HG02588 (cell line): ENCODE measurements at regions not wholly inside any gene's neighbourhood (a gene's known extent, or its start where the extent isn't known, plus 50 kb on each side); places are given as distances from the start of the nearest gene placed in this dataset.
"Not testable (repeated sequence)": the region's sequence is repeated elsewhere in the genome, so short reads cannot be mapped to it uniquely, and the experiment has no call there.

ENCODE experiments used
- ATAC-seq: cut with Tn5 transposase; IDR thresholded peaks from one replicate; pipeline ENCODE4 v1.9.1; 2021; ENCODE audit warnings: mild to moderate bottlenecking, moderate library complexity; ENCODE audit not compliant: unreplicated experiment

- no peak for ATAC-seq
Measured at GRCh38 chr2:124967325-124967724, 942.2 kb downstream of the CNTNAP5 start.

DNA sequence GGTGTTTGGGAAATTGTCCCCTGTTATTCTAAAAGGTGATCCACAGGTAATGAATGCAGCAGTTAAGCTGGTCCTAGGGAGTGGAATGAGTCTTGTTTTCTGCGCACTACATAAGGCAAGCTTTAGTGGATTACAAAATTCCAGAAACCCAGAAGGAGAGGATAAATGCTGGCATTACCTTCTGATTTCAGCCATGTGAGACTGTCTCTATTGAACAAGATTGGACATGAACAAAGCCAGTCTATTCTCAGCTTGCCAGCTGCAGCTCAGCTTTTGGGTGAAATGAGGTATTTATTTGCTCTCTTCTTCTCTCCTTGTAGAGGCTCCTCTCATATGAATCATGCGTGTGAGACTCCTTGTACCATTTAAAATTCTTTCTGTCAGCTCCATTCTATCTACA lies 944.9 kb downstream of the CNTNAP5 start:
- no peak for ATAC-seq

DNA sequence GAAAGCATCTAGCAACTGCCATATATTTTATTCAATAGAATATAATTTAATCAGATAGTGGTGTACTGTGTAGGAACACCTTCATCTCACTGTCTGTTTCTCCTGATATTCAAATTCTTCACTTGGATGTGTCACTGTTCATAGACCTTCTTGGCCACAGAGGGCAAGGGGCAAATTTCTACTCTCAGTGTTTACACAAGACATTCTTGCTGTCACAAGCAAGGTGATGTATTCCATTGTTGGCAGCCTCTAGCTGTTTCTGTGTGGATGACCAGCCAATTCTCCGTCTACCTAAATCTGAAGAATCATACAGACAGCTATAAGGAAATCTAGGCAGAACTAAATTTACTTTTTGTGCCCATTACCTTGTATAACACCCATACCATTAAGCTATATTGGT lies 948.3 kb downstream of the CNTNAP5 start:
- no peak for ATAC-seq

- ATAC-seq = no peak
Measured at GRCh38 chr2:124975224-124975623, 950.1 kb downstream of the CNTNAP5 start.

DNA sequence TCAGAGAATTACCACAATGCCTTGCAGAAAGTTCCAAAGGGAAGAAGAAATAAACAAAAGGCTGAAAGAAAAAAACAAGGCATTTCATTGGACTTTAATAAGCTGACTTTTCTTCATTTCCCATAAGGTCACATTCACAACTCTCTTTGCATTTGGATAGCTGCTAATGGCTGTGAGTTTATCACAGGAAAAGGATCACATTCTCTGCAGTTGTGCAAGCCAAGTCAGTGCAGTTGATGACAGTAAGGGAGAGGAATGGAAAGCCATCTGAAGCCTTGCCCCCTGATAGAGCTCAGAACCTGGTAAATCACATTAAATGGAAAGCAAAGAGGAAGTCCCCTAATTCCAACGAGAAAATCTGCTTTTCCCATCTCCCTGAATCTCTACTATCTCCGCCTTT lies 950.6 kb downstream of the CNTNAP5 start:
- ATAC-seq = no peak

- no peak for ATAC-seq
Measured at GRCh38 chr2:124978597-124978996, 953.5 kb downstream of the CNTNAP5 start.

DNA sequence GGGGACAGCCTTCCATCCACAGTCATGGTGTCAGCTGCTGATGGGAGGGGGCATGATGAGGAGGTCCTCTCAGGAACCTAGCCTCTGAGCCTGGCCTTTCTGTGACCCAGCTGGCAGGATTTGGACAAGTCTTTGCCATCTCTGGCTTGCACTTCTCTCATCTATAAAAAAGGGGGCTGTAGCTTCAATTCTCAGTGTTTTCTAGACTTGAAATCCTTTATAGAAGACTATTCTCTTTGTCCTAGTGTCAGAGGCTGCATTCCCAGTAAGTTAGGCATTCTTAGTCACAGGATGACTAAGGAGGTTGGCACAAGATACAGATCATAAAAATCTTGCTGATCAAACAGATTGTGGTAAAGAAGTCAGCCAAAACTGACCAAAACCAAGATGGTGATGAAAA lies 958.5 kb downstream of the CNTNAP5 start:
- no peak for ATAC-seq

DNA sequence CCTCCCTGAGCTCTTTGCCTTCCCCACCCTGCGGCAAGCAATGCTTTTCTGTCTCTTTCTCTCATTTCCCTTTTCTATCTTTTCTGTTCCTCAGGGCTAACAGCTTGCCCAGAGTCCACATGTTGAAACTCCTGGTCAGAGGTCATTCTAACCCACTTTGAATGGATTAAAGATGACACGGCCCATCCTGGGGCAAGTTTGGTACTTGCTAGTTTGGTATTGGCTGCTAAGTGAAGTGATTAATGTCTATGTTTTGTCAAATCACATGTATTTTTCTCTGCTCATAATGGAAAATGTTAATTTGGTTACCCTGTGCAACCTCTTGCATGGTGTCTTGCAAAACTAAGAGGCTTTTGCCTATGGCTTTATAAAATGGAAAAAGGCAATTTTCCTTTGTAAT lies 960.2 kb downstream of the CNTNAP5 start:
- no peak for ATAC-seq

DNA sequence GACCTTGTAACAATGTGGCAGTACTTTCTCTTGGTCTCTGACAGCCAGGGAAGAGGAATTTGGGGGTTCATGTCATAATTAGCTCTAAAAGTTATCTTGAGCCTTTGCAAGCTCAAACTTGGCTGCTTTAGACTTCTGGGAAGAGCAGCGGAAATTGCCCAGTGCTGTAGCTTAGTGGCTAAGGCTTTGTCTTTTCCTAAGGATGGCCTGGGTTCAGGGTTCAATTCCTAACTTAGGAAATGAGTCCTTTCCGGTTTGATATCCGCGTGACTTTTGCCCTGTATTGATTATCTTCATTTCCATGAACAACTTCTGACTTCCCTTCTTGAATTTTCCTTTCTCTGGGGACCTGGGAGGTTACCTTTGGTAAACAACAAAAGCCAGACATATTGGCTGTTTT lies 961.0 kb downstream of the CNTNAP5 start:
- no peak for ATAC-seq

- ATAC-seq = not testable (repeated sequence)
Measured at GRCh38 chr2:124986870-124987269, 961.8 kb downstream of the CNTNAP5 start.

DNA sequence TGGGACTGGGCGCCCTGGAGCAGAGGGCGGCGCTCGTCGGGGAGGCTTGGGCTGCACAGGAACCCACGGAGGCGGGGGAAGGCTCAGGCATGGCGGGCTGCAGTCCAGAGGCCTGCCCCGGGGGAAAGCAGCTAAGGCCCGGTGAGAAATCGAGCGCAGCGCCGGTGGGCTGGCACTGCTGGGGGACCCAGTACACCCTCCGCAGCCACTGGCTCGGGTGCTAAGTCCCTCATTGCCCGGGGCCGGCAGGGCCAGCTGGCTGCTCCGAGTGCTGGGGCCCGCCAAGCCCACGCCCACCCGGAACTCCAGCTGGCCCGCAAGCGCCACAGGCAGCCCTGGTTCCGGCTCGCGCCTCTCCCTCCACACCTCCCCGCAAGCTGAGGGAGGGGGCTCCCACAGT lies 962.3 kb downstream of the CNTNAP5 start:
- ATAC-seq = not testable (repeated sequence)

DNA sequence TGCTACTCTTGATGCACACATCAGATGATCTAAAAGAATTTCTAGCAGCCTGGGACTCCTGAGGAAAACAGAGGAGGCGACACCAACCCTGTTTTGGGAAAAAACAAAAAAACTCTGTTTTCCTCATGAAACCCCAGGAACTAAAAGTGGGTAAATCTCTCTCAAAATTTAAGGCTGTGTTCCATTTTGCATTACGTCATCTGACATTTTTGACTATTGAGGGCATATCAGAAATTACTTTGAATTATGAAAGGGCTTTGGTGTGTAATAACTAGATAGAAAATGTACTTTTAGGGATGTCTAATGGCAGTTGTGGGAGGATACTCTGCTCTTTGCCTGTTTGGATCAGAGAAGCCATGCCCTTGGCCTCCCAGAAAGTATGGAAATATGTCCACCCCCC lies 963.0 kb downstream of the CNTNAP5 start:
- ATAC-seq = no peak

DNA sequence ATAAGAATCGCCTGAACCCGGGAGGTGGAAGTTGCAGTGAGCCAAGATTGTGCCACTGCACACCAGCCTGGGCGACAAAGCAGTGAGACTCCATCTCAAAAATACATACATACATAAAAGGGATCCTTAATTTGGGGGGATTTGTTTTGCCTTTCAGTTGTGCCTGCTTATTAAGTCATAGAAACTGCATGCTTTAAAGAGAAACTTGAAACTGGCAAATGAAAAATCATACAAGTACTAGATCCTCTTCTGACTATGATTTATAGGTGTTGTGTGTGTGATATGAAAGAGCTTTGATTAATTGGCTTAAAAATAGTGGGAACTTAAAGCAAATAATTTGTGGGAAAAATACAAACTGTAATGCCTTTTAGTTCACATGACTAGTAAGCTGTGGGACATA lies 963.7 kb downstream of the CNTNAP5 start:
- ATAC-seq = no peak

DNA sequence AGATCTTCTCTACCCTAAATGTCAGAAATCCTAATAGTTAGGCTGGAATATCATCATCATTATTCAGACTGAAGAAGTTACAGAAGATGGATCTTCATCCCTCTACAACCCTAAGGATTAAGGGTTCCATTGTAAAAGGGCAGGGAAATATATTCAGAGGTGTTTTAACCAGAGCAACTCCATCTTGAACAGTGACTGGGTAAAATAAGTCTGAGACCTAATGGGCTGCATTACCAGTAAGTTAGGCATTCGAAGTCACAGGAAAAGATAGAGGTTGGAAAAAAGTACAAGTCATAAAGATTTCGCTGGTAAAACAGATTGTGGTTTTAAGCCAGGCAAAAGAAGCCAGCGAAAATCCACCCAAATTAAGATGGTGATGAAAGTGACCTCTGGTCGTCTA lies 968.7 kb downstream of the CNTNAP5 start:
- no peak for ATAC-seq

DNA sequence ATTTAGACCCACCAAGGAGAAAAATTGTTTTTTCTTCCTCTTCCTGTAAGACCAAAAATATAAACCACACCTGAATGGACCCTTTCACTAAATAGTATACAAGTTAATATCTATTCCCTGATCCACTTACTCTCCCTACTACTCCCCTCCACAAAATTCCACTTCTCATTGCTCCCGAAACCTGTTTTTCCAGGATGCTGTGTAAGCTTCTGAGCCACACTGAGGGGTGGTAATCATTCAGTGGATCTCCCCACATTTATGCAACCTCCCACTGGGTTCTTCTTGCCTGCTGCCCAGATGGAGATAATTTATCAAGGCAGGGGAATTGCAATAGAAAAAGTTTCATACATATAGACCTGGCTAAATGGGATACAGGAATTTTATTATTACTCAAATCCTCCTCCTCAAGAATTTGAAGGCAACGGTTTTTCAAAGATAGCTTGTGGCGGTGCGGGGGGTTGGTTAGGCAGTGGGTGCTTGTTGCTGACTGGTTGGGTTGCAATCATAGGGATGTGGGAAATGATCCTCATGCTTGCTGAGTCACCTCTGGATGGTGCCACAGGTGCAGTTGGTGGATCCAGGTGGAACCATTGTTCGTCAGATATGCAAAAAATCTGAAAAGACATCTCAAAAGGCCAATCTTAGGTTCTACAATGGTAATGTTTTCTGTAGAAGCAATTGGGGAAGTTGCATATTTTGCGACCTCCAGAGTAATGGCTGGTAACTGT lies 970.3 kb downstream of the CNTNAP5 start:
- no peak for ATAC-seq

- ATAC-seq = no peak
Measured at GRCh38 chr2:124996406-124996805, 971.3 kb downstream of the CNTNAP5 start.

DNA sequence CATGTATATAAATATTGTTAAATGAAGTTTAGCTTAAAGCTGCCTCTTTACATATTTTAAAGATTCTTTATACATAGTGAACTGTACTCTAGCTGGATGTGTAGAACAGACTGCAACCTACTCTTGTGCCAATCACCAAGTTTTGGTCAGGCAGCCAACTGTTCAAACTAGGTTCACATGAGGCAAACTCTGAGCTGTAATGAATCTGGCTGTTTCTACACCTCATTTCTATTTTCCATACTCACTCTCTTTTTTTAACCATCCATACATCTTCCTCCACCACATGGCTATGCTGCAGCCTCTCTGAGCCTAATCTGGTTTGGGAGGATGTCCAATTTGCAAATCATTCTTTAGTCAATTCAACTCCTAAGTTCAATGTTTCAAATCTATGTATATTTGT lies 974.8 kb downstream of the CNTNAP5 start:
- ATAC-seq = no peak

- ATAC-seq = no peak
Measured at GRCh38 chr2:125004106-125004800, 979.2 kb downstream of the CNTNAP5 start.

GRCh38 chr2:125006676-125007075 lies 981.6 kb downstream of the CNTNAP5 start:
- ATAC-seq = no peak

GRCh38 chr2:125028721-125029120 lies 1003.6 kb downstream of the CNTNAP5 start:
- ATAC-seq = not testable (repeated sequence)

- ATAC-seq = no peak
Measured at GRCh38 chr2:125033871-125034270, 1008.8 kb downstream of the CNTNAP5 start.

- ATAC-seq = no peak
Measured at GRCh38 chr2:125037135-125037653, 1012.1 kb downstream of the CNTNAP5 start.
